HepG2 (cell line): ENCODE measurements at regions not wholly inside any gene's neighbourhood (a gene's known extent, or its start where the extent isn't known, plus 50 kb on each side); places are given as distances from the start of the nearest gene placed in this dataset.

ENCODE experiments used
- ATAC-seq: fragments of 200-7000 bp; cut with Tn5 transposase; 3 replicates; pipeline ENCODE4 v1.9.1; 2020; ENCODE audit warnings: mild to moderate bottlenecking, moderate library complexity
- BruUV-seq: library from RNA; stranded (reverse); fragments of 400-500 nt; replicated peaks from 2 replicates; lab custom pipeline; 2021; lab: Mats Ljungman, UMichigan
- CTCF ChIA-PET: fragments of 300-600 bp; formaldehyde crosslinking; extraction: SDS; loops from one replicate; lab custom pipeline; 2021; ENCODE audit warnings: low total read pairs, inconsistent platforms, low intra/inter-chr PET ratio; lab: Yijun Ruan, JAX
- POLR2A ChIA-PET: fragments of 350-600 bp; sonication (Branson Sonifier 250); formaldehyde crosslinking; loops from one replicate; lab custom pipeline; 2020; ENCODE audit warnings: antibody characterized with exemption, inconsistent platforms; lab: Yijun Ruan, JAX
- DNase-seq: peaks from one replicate; pipeline ENCODE4 v3.0.0-alpha.2; 2015; ENCODE audit warnings: low spot score
- FAIRE-seq: peaks from 3 replicates; lab custom pipeline; 2011; peaks lifted over from hg19 to GRCh38; lab: Jason Lieb, UNC
- H2AFZ ChIP-seq: one replicate; pipeline ENCODE4 v1.6.1; 2011; ENCODE audit warnings: low read length, inconsistent platforms
- H3K27ac ChIP-seq: fragments of 300-600 bp; 3 replicates; pipeline ENCODE4 v1.8.0; 2011; ENCODE audit warnings: mixed run types, mild to moderate bottlenecking, mixed read lengths, low read length, inconsistent platforms; ENCODE audit not compliant: insufficient read depth; ENCODE audit errors: extremely low read length
- H3K27me3 ChIP-seq, 2 experiments: fragments of 200-600 bp in 1 of 2; 2 replicates in 1 of 2; 3 replicates in 1 of 2; pipeline versions ENCODE4 v1.6.0 to v1.8.0; 2011; ENCODE audit warnings: low read length in 2 of 2, mild to moderate bottlenecking in 2 of 2, moderate library complexity in 2 of 2, inconsistent platforms in 1 of 2; ENCODE audit not compliant: insufficient read depth in 2 of 2, control insufficient read depth in 1 of 2
- H3K36me3 ChIP-seq, 2 experiments: fragments of 200-600 bp in 1 of 2; replicated peaks in 1 of 2; 2 replicates in 1 of 2; 3 replicates in 1 of 2; pipeline versions ENCODE4 v1.5.1 to v1.8.0; 2011; ENCODE audit warnings: low read length in 2 of 2, inconsistent platforms in 1 of 2; ENCODE audit not compliant: insufficient read depth in 2 of 2, control insufficient read depth in 1 of 2
- H3K4me1 ChIP-seq: 2 replicates; pipeline ENCODE4 v1.5.1; 2012; ENCODE audit warnings: low read length, inconsistent platforms; ENCODE audit not compliant: insufficient read depth
- H3K4me2 ChIP-seq: 2 replicates; pipeline ENCODE4 v1.6.0; 2011; ENCODE audit warnings: low read depth, low read length, inconsistent platforms
- H3K4me3 ChIP-seq, 3 experiments: fragments of 200-600 bp in 1 of 3; sonication (generic), shearing (Covaris generic) in 1 of 3; replicated peaks in 1 of 3; 2 replicates each; pipeline ENCODE4 v1.5.1; 2011 to 2016; ENCODE audit warnings: low read length in 3 of 3, inconsistent platforms in 2 of 3, low read depth in 2 of 3, mild to moderate bottlenecking in 2 of 3, control low read depth in 1 of 3, mixed read lengths in 1 of 3; ENCODE audit not compliant: insufficient read depth in 1 of 3
- H3K79me2 ChIP-seq: one replicate; pipeline ENCODE4 v1.6.1; 2011; ENCODE audit warnings: low read length, inconsistent platforms; ENCODE audit not compliant: insufficient read depth
- H3K9ac ChIP-seq: 2 replicates; pipeline ENCODE4 v1.6.0; 2011; ENCODE audit warnings: mild to moderate bottlenecking, low read depth, low read length, inconsistent platforms; ENCODE audit not compliant: insufficient read depth
- H3K9me3 ChIP-seq: 2 replicates; pipeline ENCODE4 v1.5.1; 2012; ENCODE audit warnings: mild to moderate bottlenecking, low read length
- H4K20me1 ChIP-seq: 2 replicates; pipeline ENCODE4 v1.6.0; 2011; ENCODE audit warnings: inconsistent platforms, mild to moderate bottlenecking, low read length, moderate library complexity; ENCODE audit not compliant: insufficient read depth
- ARHGAP35 ChIP-seq: sonication (generic); formaldehyde crosslinking; IDR thresholded peaks from 2 replicates; pipeline ENCODE4 v1.9.0; 2022; ENCODE audit warnings: mild to moderate bottlenecking, inconsistent platforms, moderate library complexity, missing genetic modification reagents, borderline replicate concordance
- MEIS2 ChIP-seq: sonication (generic); formaldehyde crosslinking; IDR thresholded peaks from 2 replicates; pipeline ENCODE4 v1.9.0; 2021; ENCODE audit warnings: mild to moderate bottlenecking, missing genetic modification reagents
- RFX5 ChIP-seq: IDR thresholded peaks from 2 replicates; pipeline ENCODE4 v1.6.1; 2011; ENCODE audit warnings: low read depth, low read length, improper control_type of control experiment
- SPEN ChIP-seq: sonication (generic); formaldehyde crosslinking; IDR thresholded peaks from 2 replicates; pipeline ENCODE4 v1.5.1; 2020; ENCODE audit warnings: low read depth, mild to moderate bottlenecking, missing genetic modification reagents
- ZKSCAN8 ChIP-seq: IDR thresholded peaks from 2 replicates; pipeline ENCODE4 v1.6.1; 2016; ENCODE audit warnings: borderline replicate concordance, missing genetic modification reagents, missing compliant biosample characterization
- ZNF232 ChIP-seq: sonication (generic); formaldehyde crosslinking; IDR thresholded peaks from 2 replicates; pipeline ENCODE4 v1.4.0; 2020; ENCODE audit warnings: missing genetic modification reagents, borderline replicate concordance
- ZNF430 ChIP-seq: sonication (generic); formaldehyde crosslinking; IDR thresholded peaks from 2 replicates; pipeline ENCODE4 v1.9.0; 2021; ENCODE audit warnings: mild to moderate bottlenecking, missing genetic modification reagents
- WGBS: methylation state at CpG from one replicate; pipeline ENCODE4 v1.1.6; 2017; ENCODE audit warnings: low lambda C conversion rate; 5-methylcytosine and 5-hydroxymethylcytosine counted together
- in situ Hi-C: cut with HindIII; loops from 2 replicates; pipeline ENCODE4 v1.10.0; 2017; ENCODE audit warnings: low pct_unique_long_range_greater_than_20kb; ENCODE audit not compliant: extremely low pct_ligation_motif_present
- intact Hi-C: fragments of 100-400 bp; cut with micrococcal nuclease; formaldehyde crosslinking; loops from one replicate; pipeline ENCODE4 v1.10.0; 2022; ENCODE audit not compliant: unreplicated experiment
- TF ChIP-seq, protein P1 (sequence below): sonication (generic); formaldehyde crosslinking; IDR thresholded peaks from 2 replicates; pipeline ENCODE4 v1.4.0; 2020; ENCODE audit warnings: missing genetic modification reagents, mild to moderate bottlenecking, borderline replicate concordance

DNA sequence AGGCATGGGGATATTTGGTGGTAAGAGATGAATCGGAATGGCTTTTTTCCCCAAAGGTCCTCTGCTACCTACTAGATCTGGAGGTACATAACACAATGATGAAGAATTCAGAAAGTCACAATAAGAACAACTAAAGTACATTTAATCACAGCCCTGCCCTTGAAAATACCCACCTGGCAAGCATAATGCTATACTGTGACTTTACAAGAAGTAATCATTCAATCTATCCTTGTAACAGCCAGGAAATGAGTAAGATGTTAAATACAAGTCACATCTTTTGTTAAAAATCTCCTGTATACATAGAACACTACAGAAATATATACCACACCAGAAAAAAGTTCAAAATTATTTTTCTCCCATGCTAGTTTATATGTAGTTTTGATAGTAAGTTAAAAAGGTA lies 108.3 kb upstream of the ABCB5 start:
- in situ Hi-C loops: no loop called here
- Histone ChIP-seq H3K27ac (no peak overlapping the region), H3K9me3 (no peaks in the 10 kb centered on the region), H3K27me3 (no peaks in the 10 kb centered on the region), H3K36me3 (no peaks in the 10 kb centered on the region), H3K4me1 (no peaks in the 10 kb centered on the region), H3K4me2 (no peak overlapping the region), H3K79me2 (no peaks in the 10 kb centered on the region), H3K9ac (no peak overlapping the region), H2AFZ (no peak overlapping the region), H3K4me3 (no peak overlapping the region), H4K20me1 (no peaks in the 10 kb centered on the region)
- ChIA-PET POLR2A (no interaction called here), CTCF (no interaction called here)
- no peak for TF ChIP-seq RFX5
- no peak for TF ChIP-seq ZNF232 (CRISPR knock-in tag)
- TF ChIP-seq, protein P1, sequence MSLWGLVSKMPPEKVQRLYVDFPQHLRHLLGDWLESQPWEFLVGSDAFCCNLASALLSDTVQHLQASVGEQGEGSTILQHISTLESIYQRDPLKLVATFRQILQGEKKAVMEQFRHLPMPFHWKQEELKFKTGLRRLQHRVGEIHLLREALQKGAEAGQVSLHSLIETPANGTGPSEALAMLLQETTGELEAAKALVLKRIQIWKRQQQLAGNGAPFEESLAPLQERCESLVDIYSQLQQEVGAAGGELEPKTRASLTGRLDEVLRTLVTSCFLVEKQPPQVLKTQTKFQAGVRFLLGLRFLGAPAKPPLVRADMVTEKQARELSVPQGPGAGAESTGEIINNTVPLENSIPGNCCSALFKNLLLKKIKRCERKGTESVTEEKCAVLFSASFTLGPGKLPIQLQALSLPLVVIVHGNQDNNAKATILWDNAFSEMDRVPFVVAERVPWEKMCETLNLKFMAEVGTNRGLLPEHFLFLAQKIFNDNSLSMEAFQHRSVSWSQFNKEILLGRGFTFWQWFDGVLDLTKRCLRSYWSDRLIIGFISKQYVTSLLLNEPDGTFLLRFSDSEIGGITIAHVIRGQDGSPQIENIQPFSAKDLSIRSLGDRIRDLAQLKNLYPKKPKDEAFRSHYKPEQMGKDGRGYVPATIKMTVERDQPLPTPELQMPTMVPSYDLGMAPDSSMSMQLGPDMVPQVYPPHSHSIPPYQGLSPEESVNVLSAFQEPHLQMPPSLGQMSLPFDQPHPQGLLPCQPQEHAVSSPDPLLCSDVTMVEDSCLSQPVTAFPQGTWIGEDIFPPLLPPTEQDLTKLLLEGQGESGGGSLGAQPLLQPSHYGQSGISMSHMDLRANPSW (CRISPR knock-in tag): no peak
- no peak for TF ChIP-seq ZKSCAN8 (CRISPR knock-in tag)
- no peak for TF ChIP-seq ZNF430 (CRISPR knock-in tag)
- no peak for TF ChIP-seq MEIS2
- no peak for TF ChIP-seq ARHGAP35 (CRISPR knock-in tag)
- no peak for TF ChIP-seq SPEN (CRISPR knock-in tag)
- 6% methylated on average over 1 of the region's 1 CpG for WGBS
- ATAC-seq (no peak), DNase-seq (no peak), FAIRE-seq (no peak)
- intact Hi-C loops: no loop called here
- no TSS peak for BruUV-seq
